HCT116 (cell line): ENCODE measurements at regions not wholly inside any gene's neighbourhood (a gene's known extent, or its start where the extent isn't known, plus 50 kb on each side); places are given as distances from the start of the nearest gene placed in this dataset.

ENCODE experiments used
- ATAC-seq: fragments of 200-7000 bp; cut with Tn5 transposase; 2 replicates; pipeline ENCODE4 v1.9.1; 2020; ENCODE audit warnings: mild to moderate bottlenecking, moderate library complexity
- BruUV-seq: library from RNA; stranded (reverse); fragments of 400-500 nt; replicated peaks from 2 replicates; lab custom pipeline; 2021; lab: Mats Ljungman, UMichigan
- CTCF ChIA-PET: fragments of 300-600 bp; sonication (Branson Sonifier 250); formaldehyde crosslinking; loops from one replicate; lab custom pipeline; 2021; ENCODE audit warnings: antibody characterized with exemption; lab: Charles Lee
- POLR2A ChIA-PET: fragments of 300-600, 350-600 bp; sonication (Branson Sonifier 250); formaldehyde crosslinking; loops from one replicate; lab custom pipeline; 2021; ENCODE audit warnings: antibody characterized with exemption; lab: Charles Lee
- RAD21 ChIA-PET, 2 experiments: fragments of 300-600 bp; sonication (Branson Sonifier 250); formaldehyde crosslinking; loops; one replicate each; lab custom pipeline; 2023; ENCODE audit warnings: low total read pairs in 2 of 2; ENCODE audit not compliant: uncharacterized antibody in 2 of 2, unreplicated experiment in 2 of 2, low non-redundant PET in 1 of 2; lab: Charles Lee
- DNase-seq: peaks from one replicate; pipeline ENCODE4 v3.0.0-alpha.2; 2010; ENCODE audit warnings: low read depth, low spot score
- H2AFZ ChIP-seq: fragments of 200-600 bp; shearing (Covaris generic), sonication (generic); 2 replicates; pipeline ENCODE4 v1.6.1; 2017; ENCODE audit warnings: low read depth, mixed run types, mixed read lengths, antibody characterized with exemption, low read length; ENCODE audit not compliant: poor library complexity, severe bottlenecking
- H3K27ac ChIP-seq: 2 replicates; pipeline ENCODE4 v1.5.1; 2012; ENCODE audit warnings: low read depth, low read length
- H3K27me3 ChIP-seq: fragments of 200-600 bp; sonication (generic); 2 replicates; pipeline ENCODE4 v1.6.1; 2016; ENCODE audit warnings: mixed run types, low read length, mixed read lengths; ENCODE audit not compliant: insufficient read depth
- H3K36me3 ChIP-seq, 2 experiments: fragments of 200-500 bp in 1 of 2; fragments of 200-600 bp in 1 of 2; sonication (Bioruptor generic) in 1 of 2; sonication (generic) in 1 of 2; 2 replicates each; pipeline versions ENCODE4 v1.5.1 to v1.6.1; 2014 to 2016; ENCODE audit warnings: low read length in 2 of 2, inconsistent platforms in 1 of 2, mixed read lengths in 1 of 2, mixed run types in 1 of 2; ENCODE audit not compliant: insufficient read depth in 2 of 2, control insufficient read depth in 1 of 2
- H3K4me1 ChIP-seq, 2 experiments: fragments of 200-600 bp in 1 of 2; sonication (generic) in 1 of 2; 2 replicates each; pipeline versions ENCODE4 v1.5.1 to v1.6.1; 2012 to 2017; ENCODE audit warnings: low read length in 2 of 2, inconsistent platforms in 1 of 2, mild to moderate bottlenecking in 1 of 2, mixed read lengths in 1 of 2, mixed run types in 1 of 2, moderate library complexity in 1 of 2; ENCODE audit not compliant: insufficient read depth in 2 of 2, control insufficient read depth in 1 of 2
- H3K4me2 ChIP-seq: fragments of 200-600 bp; sonication (generic); 2 replicates; pipeline ENCODE4 v1.6.1; 2017; ENCODE audit warnings: mixed run types, low read length, mixed read lengths
- H3K4me3 ChIP-seq, 2 experiments: fragments of 200-600 bp in 1 of 2; sonication (generic) in 1 of 2; replicated peaks in 1 of 2; 2 replicates each; pipeline ENCODE4 v1.5.1; 2011 to 2016; ENCODE audit warnings: low read length in 2 of 2, control low read depth in 1 of 2, low read depth in 1 of 2, mild to moderate bottlenecking in 1 of 2, mixed read lengths in 1 of 2, mixed run types in 1 of 2
- H3K79me2 ChIP-seq: fragments of 200-600 bp; sonication (generic); 2 replicates; pipeline ENCODE4 v1.6.1; 2017; ENCODE audit warnings: mild to moderate bottlenecking, mixed run types, low read length, moderate library complexity, mixed read lengths; ENCODE audit not compliant: insufficient read depth
- H3K9ac ChIP-seq: fragments of 200-600 bp; sonication (generic); 2 replicates; pipeline ENCODE4 v1.6.1; 2016; ENCODE audit warnings: low read length, mixed read lengths
- H3K9me2 ChIP-seq: fragments of 200-600 bp; sonication (generic), shearing (Covaris generic); 2 replicates; pipeline ENCODE4 v1.6.1; 2017; ENCODE audit warnings: mixed run types, mild to moderate bottlenecking, moderate library complexity; ENCODE audit not compliant: insufficient read depth
- H3K9me3 ChIP-seq, 2 experiments: fragments of 200-500 bp in 1 of 2; fragments of 200-600 bp in 1 of 2; sonication (Bioruptor generic) in 1 of 2; sonication (generic) in 1 of 2; 2 replicates each; pipeline ENCODE4 v1.6.1; 2014 to 2017; ENCODE audit warnings: low read length in 2 of 2, mixed read lengths in 2 of 2, inconsistent platforms in 1 of 2, low read depth in 1 of 2, mild to moderate bottlenecking in 1 of 2, mixed run types in 1 of 2, moderate library complexity in 1 of 2; ENCODE audit not compliant: control insufficient read depth in 1 of 2, insufficient read depth in 1 of 2
- H4K20me1 ChIP-seq: fragments of 200-600 bp; sonication (generic), shearing (Covaris generic); 2 replicates; pipeline ENCODE4 v1.6.1; 2017; ENCODE audit warnings: mixed run types, mild to moderate bottlenecking, moderate library complexity; ENCODE audit not compliant: insufficient read depth
- CEBPB ChIP-seq: IDR thresholded peaks from 2 replicates; pipeline ENCODE4 v1.6.1; 2012; ENCODE audit warnings: low read depth
- EGR1 ChIP-seq: IDR thresholded peaks from 2 replicates; pipeline ENCODE4 v1.6.1; 2012; ENCODE audit warnings: low read depth
- ELF1 ChIP-seq: IDR thresholded peaks from 2 replicates; pipeline ENCODE4 v1.6.1; 2012; ENCODE audit warnings: low read depth, borderline replicate concordance
- EZH2 ChIP-seq: fragments of 200-600 bp; sonication (generic); IDR thresholded peaks from 2 replicates; pipeline ENCODE4 v1.6.1; 2017; ENCODE audit warnings: antibody characterized with exemption, mixed run types
- EZH2phosphoT487 ChIP-seq: fragments of 200-600 bp; IDR thresholded peaks from 2 replicates; pipeline ENCODE4 v1.6.1; 2018; ENCODE audit warnings: antibody characterized with exemption, borderline replicate concordance
- FOSL1 ChIP-seq: IDR thresholded peaks from 2 replicates; pipeline ENCODE4 v1.6.1; 2012; ENCODE audit warnings: low read depth
- JUND ChIP-seq: IDR thresholded peaks from 2 replicates; pipeline ENCODE4 v1.6.1; 2012
- SP1 ChIP-seq: IDR thresholded peaks from 2 replicates; pipeline ENCODE4 v1.6.1; 2012; ENCODE audit warnings: low read depth
- SRF ChIP-seq: IDR thresholded peaks from 2 replicates; pipeline ENCODE4 v1.6.1; 2012; ENCODE audit warnings: low read depth
- TCF7L2 ChIP-seq: IDR thresholded peaks from 2 replicates; pipeline ENCODE4 v1.7.0; 2011; ENCODE audit warnings: borderline replicate concordance, inconsistent platforms; ENCODE audit not compliant: insufficient read depth, insufficient read length; ENCODE audit errors: extremely low read depth
- ZNF274 ChIP-seq: fragments of 200-500 bp; sonication (Bioruptor generic); IDR thresholded peaks from 2 replicates; pipeline ENCODE4 v1.6.1; 2014; ENCODE audit warnings: mild to moderate bottlenecking, low read depth, low read length, inconsistent platforms
- intact Hi-C: fragments of 100-400 bp; cut with micrococcal nuclease; formaldehyde crosslinking; loops from 2 replicates; pipeline ENCODE4 v1.10.0; 2022
- TF ChIP-seq, protein P1 (sequence below): IDR thresholded peaks from 2 replicates; pipeline ENCODE4 v1.6.1; 2012
- TF ChIP-seq, protein P2 (sequence below), 3 experiments: fragments of 200-600 bp in 1 of 3; sonication (generic) in 1 of 3; IDR thresholded peaks in 2 of 3; conservative IDR thresholded peaks in 1 of 3; 2 replicates each; pipeline ENCODE4 v1.5.1; 2012 to 2017; ENCODE audit warnings: low read depth in 2 of 3, low read length in 2 of 3, antibody characterized with exemption in 1 of 3, borderline replicate concordance in 1 of 3, control low read depth in 1 of 3, mild to moderate bottlenecking in 1 of 3, mixed read lengths in 1 of 3, mixed run types in 1 of 3, moderate library complexity in 1 of 3; ENCODE audit not compliant: insufficient read depth in 1 of 3
- TF ChIP-seq, protein P3 (sequence below): IDR thresholded peaks from 2 replicates; pipeline ENCODE4 v1.6.1; 2011; ENCODE audit warnings: mild to moderate bottlenecking, low read length, moderate library complexity; ENCODE audit not compliant: insufficient replicate concordance; ENCODE audit errors: extremely low read depth
- TF ChIP-seq, protein P4 (sequence below): IDR thresholded peaks from 2 replicates; pipeline ENCODE4 v1.6.1; 2012

DNA sequence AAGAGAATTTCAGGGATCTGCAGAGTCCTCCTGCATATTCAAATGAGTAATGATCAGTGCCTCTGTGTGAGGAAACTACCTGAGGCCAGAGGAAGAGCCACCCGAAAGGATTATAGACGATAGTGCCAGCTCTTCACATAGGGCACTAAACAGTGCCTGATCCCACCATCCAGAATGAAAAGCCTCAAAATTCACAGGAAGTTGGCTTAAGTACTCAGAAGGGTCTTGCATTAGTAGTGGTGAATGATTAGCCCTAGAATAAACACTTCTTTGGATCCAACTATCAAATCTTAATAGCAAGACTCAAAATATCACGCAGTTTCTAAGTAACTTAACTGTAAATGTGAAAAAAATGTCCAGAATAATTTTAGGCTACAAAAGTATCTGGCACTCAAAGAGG is 324.4 kb downstream of the ZNF674 start:
- no peak overlapping the region for H3K4me2 ChIP-seq
- TF ChIP-seq CEBPB (no peak), EZH2 (no peak), TCF7L2 (no peak), EGR1 (no peak), SRF (no peak), SP1 (no peak), JUND (no peak), ZNF274 (no peak), EZH2phosphoT487 (no peak), ELF1 (no peak), FOSL1 (no peak)
- TF ChIP-seq, protein P1, sequence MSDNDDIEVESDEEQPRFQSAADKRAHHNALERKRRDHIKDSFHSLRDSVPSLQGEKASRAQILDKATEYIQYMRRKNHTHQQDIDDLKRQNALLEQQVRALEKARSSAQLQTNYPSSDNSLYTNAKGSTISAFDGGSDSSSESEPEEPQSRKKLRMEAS: no peak
- TF ChIP-seq, protein P2, sequence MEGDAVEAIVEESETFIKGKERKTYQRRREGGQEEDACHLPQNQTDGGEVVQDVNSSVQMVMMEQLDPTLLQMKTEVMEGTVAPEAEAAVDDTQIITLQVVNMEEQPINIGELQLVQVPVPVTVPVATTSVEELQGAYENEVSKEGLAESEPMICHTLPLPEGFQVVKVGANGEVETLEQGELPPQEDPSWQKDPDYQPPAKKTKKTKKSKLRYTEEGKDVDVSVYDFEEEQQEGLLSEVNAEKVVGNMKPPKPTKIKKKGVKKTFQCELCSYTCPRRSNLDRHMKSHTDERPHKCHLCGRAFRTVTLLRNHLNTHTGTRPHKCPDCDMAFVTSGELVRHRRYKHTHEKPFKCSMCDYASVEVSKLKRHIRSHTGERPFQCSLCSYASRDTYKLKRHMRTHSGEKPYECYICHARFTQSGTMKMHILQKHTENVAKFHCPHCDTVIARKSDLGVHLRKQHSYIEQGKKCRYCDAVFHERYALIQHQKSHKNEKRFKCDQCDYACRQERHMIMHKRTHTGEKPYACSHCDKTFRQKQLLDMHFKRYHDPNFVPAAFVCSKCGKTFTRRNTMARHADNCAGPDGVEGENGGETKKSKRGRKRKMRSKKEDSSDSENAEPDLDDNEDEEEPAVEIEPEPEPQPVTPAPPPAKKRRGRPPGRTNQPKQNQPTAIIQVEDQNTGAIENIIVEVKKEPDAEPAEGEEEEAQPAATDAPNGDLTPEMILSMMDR (IDR thresholded peaks at IDR 0.05 in 2 of 3, conservative IDR thresholded peaks at IDR 0.05 in 1 of 3; ENCODE audit: borderline replicate concordance in 1 of 3, insufficient read depth in 1 of 3, low read depth in 2 of 3, low read length in 2 of 3): no peak
- TF ChIP-seq, protein P3, sequence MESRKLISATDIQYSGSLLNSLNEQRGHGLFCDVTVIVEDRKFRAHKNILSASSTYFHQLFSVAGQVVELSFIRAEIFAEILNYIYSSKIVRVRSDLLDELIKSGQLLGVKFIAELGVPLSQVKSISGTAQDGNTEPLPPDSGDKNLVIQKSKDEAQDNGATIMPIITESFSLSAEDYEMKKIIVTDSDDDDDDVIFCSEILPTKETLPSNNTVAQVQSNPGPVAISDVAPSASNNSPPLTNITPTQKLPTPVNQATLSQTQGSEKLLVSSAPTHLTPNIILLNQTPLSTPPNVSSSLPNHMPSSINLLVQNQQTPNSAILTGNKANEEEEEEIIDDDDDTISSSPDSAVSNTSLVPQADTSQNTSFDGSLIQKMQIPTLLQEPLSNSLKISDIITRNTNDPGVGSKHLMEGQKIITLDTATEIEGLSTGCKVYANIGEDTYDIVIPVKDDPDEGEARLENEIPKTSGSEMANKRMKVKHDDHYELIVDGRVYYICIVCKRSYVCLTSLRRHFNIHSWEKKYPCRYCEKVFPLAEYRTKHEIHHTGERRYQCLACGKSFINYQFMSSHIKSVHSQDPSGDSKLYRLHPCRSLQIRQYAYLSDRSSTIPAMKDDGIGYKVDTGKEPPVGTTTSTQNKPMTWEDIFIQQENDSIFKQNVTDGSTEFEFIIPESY: no peak
- TF ChIP-seq, protein P4, sequence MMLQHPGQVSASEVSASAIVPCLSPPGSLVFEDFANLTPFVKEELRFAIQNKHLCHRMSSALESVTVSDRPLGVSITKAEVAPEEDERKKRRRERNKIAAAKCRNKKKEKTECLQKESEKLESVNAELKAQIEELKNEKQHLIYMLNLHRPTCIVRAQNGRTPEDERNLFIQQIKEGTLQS: no peak
- H4K20me1 ChIP-seq: no peaks in the 10 kb centered on the region
- BruUV-seq: no TSS peak
- intact Hi-C loops: no loop called here
- H3K9me2 ChIP-seq: no peaks in the 10 kb centered on the region
- H3K4me1 ChIP-seq: 0 out of 4 replicates have a peak, but pooled peaks cover 0 to 3% of the 10 kb centered on the region in 2 experiments
- H3K9me3 ChIP-seq: no peaks in the 10 kb centered on the region
- no peaks in the 10 kb centered on the region for H3K36me3 ChIP-seq
- no peak for DNase-seq
- no peaks in the 10 kb centered on the region for H3K27me3 ChIP-seq
- H3K79me2 ChIP-seq: no peaks in the 10 kb centered on the region
- no peak overlapping the region for H3K27ac ChIP-seq
- POLR2A ChIA-PET: no interaction called here
- H2AFZ ChIP-seq: no peak overlapping the region
- no peak overlapping the region for H3K4me3 ChIP-seq
- RAD21 ChIA-PET: no interaction called here
- H3K9ac ChIP-seq: no peak overlapping the region
- ATAC-seq: no peak
- CTCF ChIA-PET: no interaction called here
